Peyer's patch (tissue), 4 donors: ENCODE measurements at regions not wholly inside any gene's neighbourhood (a gene's known extent, or its start where the extent isn't known, plus 50 kb on each side); places are given as distances from the start of the nearest gene placed in this dataset.

Experiments used
- POLR2A ChIP-seq, 2 donors: fragments of 450-650 bp; IDR thresholded peaks; one replicate each; pipeline ENCODE4 v1.5.1; 2017; ENCODE audit warnings: antibody characterized with exemption in 2 of 2, mild to moderate bottlenecking in 2 of 2, moderate library complexity in 2 of 2
- TF ChIP-seq, protein P1 (sequence below), 6 experiments: fragments of 450-650 bp in 4 of 6; fragments of 200-600 bp in 2 of 6; sonication (generic) in 1 of 6; IDR thresholded peaks; one replicate each; pipeline ENCODE4 v1.5.1; 2017 to 2019; ENCODE audit warnings: antibody characterized with exemption in 6 of 6, mild to moderate bottlenecking in 3 of 6, moderate library complexity in 1 of 6

DNA sequence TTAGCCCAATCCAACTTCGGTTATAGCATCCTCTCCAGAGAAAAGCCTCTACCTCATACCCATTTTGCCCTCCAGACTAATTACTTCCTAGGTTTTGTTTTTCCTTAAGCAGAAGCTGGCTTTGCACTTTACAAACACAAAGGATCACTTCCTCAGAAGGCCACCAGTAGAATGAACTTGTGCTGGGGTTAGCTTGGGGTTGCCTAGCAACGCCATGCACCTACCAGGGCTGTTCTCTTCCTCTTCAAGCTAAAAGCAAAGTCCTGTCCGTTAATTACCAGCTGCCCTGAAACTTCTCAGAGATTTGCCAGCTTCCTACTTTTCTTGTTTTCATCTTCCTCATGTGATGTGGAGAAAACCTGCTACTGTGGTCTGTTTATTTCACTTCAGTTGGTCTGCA lies 132.0 kb upstream of the WWC1 start:
- TF ChIP-seq, protein P1, sequence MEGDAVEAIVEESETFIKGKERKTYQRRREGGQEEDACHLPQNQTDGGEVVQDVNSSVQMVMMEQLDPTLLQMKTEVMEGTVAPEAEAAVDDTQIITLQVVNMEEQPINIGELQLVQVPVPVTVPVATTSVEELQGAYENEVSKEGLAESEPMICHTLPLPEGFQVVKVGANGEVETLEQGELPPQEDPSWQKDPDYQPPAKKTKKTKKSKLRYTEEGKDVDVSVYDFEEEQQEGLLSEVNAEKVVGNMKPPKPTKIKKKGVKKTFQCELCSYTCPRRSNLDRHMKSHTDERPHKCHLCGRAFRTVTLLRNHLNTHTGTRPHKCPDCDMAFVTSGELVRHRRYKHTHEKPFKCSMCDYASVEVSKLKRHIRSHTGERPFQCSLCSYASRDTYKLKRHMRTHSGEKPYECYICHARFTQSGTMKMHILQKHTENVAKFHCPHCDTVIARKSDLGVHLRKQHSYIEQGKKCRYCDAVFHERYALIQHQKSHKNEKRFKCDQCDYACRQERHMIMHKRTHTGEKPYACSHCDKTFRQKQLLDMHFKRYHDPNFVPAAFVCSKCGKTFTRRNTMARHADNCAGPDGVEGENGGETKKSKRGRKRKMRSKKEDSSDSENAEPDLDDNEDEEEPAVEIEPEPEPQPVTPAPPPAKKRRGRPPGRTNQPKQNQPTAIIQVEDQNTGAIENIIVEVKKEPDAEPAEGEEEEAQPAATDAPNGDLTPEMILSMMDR (IDR thresholded peaks at IDR 0.05) = peak in 3 of 6 experiments; percentile 17 to 27 (median 25)
- no peak for TF ChIP-seq POLR2A (IDR thresholded peaks at IDR 0.05)
